ENCODE measurements at regions not wholly inside any gene's neighbourhood (a gene's known extent, or its start where the extent isn't known, plus 50 kb on each side); places are given as distances from the start of the nearest gene placed in this dataset.
"Not testable (repeated sequence)": the region's sequence is repeated elsewhere in the genome, so short reads cannot be mapped to it uniquely, and the experiment has no call there.

GRCh38 chr4:3955321-3956164 lies 189.4 kb downstream of the ADRA2C start:
- DNase-seq (ENCODE audit: low read depth in 2 of 2), result peak; percentile 97 to 99

- DNase-seq (ENCODE audit: low read depth in 2 of 2), result not testable (repeated sequence)
Observed at GRCh38 chr4:3956165-3956867, 190.1 kb downstream of the ADRA2C start.

- not testable (repeated sequence) for DNase-seq (ENCODE audit: low read depth in 2 of 2)
Observed at GRCh38 chr4:3961091-3961672, 195.0 kb downstream of the ADRA2C start.

GRCh38 chr4:3964572-3965278 lies 198.5 kb downstream of the ADRA2C start:
- DNase-seq (ENCODE audit: low read depth in 2 of 2), result not testable (repeated sequence)

GRCh38 chr4:3967204-3967603 lies 201.0 kb downstream of the ADRA2C start:
- DNase-seq (ENCODE audit: low read depth in 2 of 2), result not testable (repeated sequence)

GRCh38 chr4:3972626-3973025 lies 206.4 kb downstream of the ADRA2C start:
- DNase-seq (ENCODE audit: low read depth in 2 of 2), result not testable (repeated sequence)

GRCh38 chr4:3973581-3974200 lies 207.5 kb downstream of the ADRA2C start:
- not testable (repeated sequence) for DNase-seq (ENCODE audit: low read depth in 2 of 2)

- not testable (repeated sequence) for DNase-seq (ENCODE audit: low read depth in 2 of 2)
Observed at GRCh38 chr4:3983518-3984125, 217.4 kb downstream of the ADRA2C start.

- DNase-seq (ENCODE audit: low read depth in 2 of 2), result not testable (repeated sequence)
Observed at GRCh38 chr4:3984796-3985195, 218.6 kb downstream of the ADRA2C start.

- not testable (repeated sequence) for DNase-seq (ENCODE audit: low read depth in 2 of 2)
Observed at GRCh38 chr4:3986412-3986811, 220.2 kb downstream of the ADRA2C start.

GRCh38 chr4:3997386-3997785 lies 229.3 kb downstream of the OTOP1 start:
- DNase-seq (ENCODE audit: low read depth in 2 of 2), result not testable (repeated sequence)

GRCh38 chr4:4004036-4004435 lies 222.7 kb downstream of the OTOP1 start:
- DNase-seq (ENCODE audit: low read depth in 2 of 2), result not testable (repeated sequence)

GRCh38 chr4:4004702-4005101 lies 222.0 kb downstream of the OTOP1 start:
- DNase-seq (ENCODE audit: low read depth in 2 of 2), result not testable (repeated sequence)

- not testable (repeated sequence) for DNase-seq (ENCODE audit: low read depth in 2 of 2)
Observed at GRCh38 chr4:4006356-4006755, 220.4 kb downstream of the OTOP1 start.

- not testable (repeated sequence) for DNase-seq (ENCODE audit: low read depth in 2 of 2)
Observed at GRCh38 chr4:4019071-4019470, 207.7 kb downstream of the OTOP1 start.

GRCh38 chr4:4021161-4021560 lies 205.6 kb downstream of the OTOP1 start:
- DNase-seq (ENCODE audit: low read depth in 2 of 2), result not testable (repeated sequence)

- DNase-seq (ENCODE audit: low read depth in 2 of 2), result peak in 1 of 2 donors; percentile 0
Observed at GRCh38 chr4:4026708-4027107, 200.0 kb downstream of the OTOP1 start.

- not testable (repeated sequence) for DNase-seq (ENCODE audit: low read depth in 2 of 2)
Observed at GRCh38 chr4:4028752-4029151, 198.0 kb downstream of the OTOP1 start.

GRCh38 chr4:4030509-4030908 lies 196.2 kb downstream of the OTOP1 start:
- not testable (repeated sequence) for DNase-seq (ENCODE audit: low read depth in 2 of 2)

- not testable (repeated sequence) for DNase-seq (ENCODE audit: low read depth in 2 of 2)
Observed at GRCh38 chr4:4031446-4032135, 195.1 kb downstream of the OTOP1 start.
